ENCODE measurements at regions not wholly inside any gene's neighbourhood (a gene's known extent, or its start where the extent isn't known, plus 50 kb on each side); places are given as distances from the start of the nearest gene placed in this dataset.

- TF ChIP-seq CEBPB (IDR thresholded peaks at IDR 0.05), result no peak
- TF ChIP-seq HOXA7 (CRISPR knock-in tag; IDR thresholded peaks at IDR 0.05), result no peak
- no peak for TF ChIP-seq FOSL2 (IDR thresholded peaks at IDR 0.05)
- TF ChIP-seq FOSL2 (CRISPR knock-in tag; IDR thresholded peaks at IDR 0.05), result no peak
- TF ChIP-seq CTCF (IDR thresholded peaks at IDR 0.05), result peak; percentile 16; the same call in 2 of the 3 replicates
- TF ChIP-seq ELK1 (IDR thresholded peaks at IDR 0.05; ENCODE audit: low read depth, low read length), result no peak
- TF ChIP-seq RCOR1 (IDR thresholded peaks at IDR 0.05; ENCODE audit: low read depth, low read length), result no peak
These were observed 49.8 kb upstream of the BAHCC1 start for GRCh38 chr17:81345228-81346089.
